Central memory CD8-positive, alpha-beta T cell (primary cell): ENCODE measurements at regions not wholly inside any gene's neighbourhood (a gene's known extent, or its start where the extent isn't known, plus 50 kb on each side); places are given as distances from the start of the nearest gene placed in this dataset.

Experiments
- ATAC-seq: fragments of 150-1000 bp; cut with Tn5 transposase; replicated peaks from 2 replicates; pipeline ENCODE4 v1.10.0; 2022; ENCODE audit warnings: mild to moderate bottlenecking, moderate FRiP score, moderate number of reproducible peaks; ENCODE audit not compliant: poor library complexity, severe bottlenecking; ENCODE audit errors: extremely low read depth
- DNase-seq, 2 donors: peaks; one replicate each; pipeline ENCODE4 v3.0.0; 2021; ENCODE audit warnings: low spot score in 2 of 2
- H3K27ac Mint-ChIP-seq: one replicate; pipeline ENCODE4 v1.8.0; 2022; ENCODE audit warnings: low read depth, mild to moderate bottlenecking, moderate library complexity, mixed read lengths
- H3K27me3 Mint-ChIP-seq: one replicate; pipeline ENCODE4 v1.8.0; 2022; ENCODE audit warnings: mixed read lengths
- H3K36me3 Mint-ChIP-seq: one replicate; pipeline ENCODE4 v1.8.0; 2022; ENCODE audit warnings: mild to moderate bottlenecking, moderate library complexity, mixed read lengths; ENCODE audit not compliant: insufficient read depth
- H3K4me1 Mint-ChIP-seq: one replicate; pipeline ENCODE4 v1.8.0; 2022; ENCODE audit warnings: mixed read lengths
- H3K4me3 Mint-ChIP-seq: one replicate; pipeline ENCODE4 v1.8.0; 2022; ENCODE audit warnings: mild to moderate bottlenecking, moderate library complexity, mixed read lengths
- H3K9me3 Mint-ChIP-seq: one replicate; pipeline ENCODE4 v1.8.0; 2022; ENCODE audit warnings: mixed read lengths

DNA sequence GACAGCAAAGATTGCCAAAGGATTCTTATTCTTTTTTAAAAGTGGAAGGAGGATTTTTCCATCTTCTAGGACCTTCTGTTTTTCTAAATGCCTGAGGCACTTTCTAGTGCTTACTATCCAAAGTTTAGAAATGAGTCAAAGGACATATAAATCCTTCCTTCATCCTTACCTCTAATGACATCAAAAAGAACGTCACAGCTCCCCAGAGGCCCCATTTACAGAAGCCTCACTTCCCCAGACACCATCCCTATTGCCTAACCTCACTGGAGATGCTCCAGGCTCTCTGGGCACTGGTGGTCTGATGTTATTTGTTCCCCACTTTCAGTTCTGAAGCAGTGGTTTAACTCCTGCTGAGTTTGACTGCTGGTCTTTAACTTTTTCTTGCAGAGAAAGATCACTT, 504.3 kb downstream of the AGTPBP1 start:
- DNase-seq = no peak
- Mint-ChIP-seq H3K27ac (no peak overlapping the region), H3K27me3 (peaks cover 38% of the 10 kb centered on the region), H3K36me3 (no peaks in the 10 kb centered on the region), H3K9me3 (peaks cover 6% of the 10 kb centered on the region), H3K4me3 (no peak overlapping the region), H3K4me1 (no peaks in the 10 kb centered on the region)
- no peak for ATAC-seq

DNA sequence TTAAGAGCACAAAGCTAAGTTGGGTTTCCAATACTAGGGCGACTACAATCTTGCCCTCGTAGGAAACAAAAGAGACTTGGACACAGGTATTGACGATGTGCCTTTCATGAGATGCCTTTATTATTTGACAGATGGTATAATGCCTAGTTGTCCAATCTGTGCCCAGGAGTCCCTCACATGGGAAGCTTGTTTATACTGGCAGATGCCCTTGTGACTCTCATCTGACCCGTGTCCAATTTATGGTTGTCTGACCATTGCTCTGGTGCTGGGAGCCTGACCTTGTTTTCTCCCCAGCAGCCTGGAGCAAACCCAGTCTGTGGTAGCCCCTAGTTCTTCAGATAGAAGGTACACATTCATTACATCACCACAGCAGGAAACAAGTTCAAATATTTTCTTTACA, 511.7 kb downstream of the AGTPBP1 start:
- peaks cover 19% of the 10 kb centered on the region for H3K27me3 Mint-ChIP-seq
- no peaks in the 10 kb centered on the region for H3K9me3 Mint-ChIP-seq
- H3K36me3 Mint-ChIP-seq = no peaks in the 10 kb centered on the region
- no peaks in the 10 kb centered on the region for H3K4me1 Mint-ChIP-seq
- DNase-seq = no peak
- H3K4me3 Mint-ChIP-seq = no peak overlapping the region
- H3K27ac Mint-ChIP-seq = no peak overlapping the region
- ATAC-seq = no peak

DNA sequence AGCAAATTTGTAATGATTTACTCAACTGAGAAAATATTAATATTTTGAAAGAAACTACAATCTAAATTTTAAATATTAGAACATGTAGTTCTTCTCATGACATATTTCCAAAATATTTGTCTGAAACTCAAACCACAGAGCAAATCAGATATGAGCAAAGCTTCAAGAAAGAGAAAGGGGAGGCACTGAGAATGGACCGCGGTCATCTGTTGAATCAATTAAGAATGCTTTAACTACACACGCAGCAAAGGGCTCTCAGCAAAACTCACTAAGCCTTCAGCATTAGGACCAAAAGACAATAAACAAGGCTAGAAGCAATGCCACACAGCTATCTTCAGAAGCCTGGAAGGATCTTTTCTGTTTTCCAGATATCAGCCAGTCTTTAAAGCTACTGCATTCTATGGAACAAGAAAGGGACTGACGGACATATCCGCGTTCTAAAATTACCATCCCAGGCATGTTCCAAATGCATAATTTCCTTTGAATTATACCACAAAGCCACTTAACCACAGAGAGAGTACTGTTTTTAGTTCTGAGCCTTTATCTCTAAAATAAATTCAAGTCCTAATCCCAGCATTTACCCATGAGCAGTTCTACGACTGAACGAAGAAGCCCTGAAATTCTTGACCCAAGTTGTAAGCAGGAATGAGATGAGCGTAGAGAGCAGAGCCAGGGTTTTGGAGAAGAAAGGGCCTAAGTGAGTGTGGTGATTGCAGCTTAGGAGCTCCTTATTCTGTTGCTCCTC, 513.5 kb downstream of the AGTPBP1 start:
- Mint-ChIP-seq H3K27me3 (peaks cover 19% of the 10 kb centered on the region), H3K36me3 (no peaks in the 10 kb centered on the region), H3K4me1 (no peaks in the 10 kb centered on the region), H3K4me3 (no peak overlapping the region), H3K27ac (no peak overlapping the region), H3K9me3 (no peaks in the 10 kb centered on the region)
- ATAC-seq (no peak), DNase-seq (no peak)

DNA sequence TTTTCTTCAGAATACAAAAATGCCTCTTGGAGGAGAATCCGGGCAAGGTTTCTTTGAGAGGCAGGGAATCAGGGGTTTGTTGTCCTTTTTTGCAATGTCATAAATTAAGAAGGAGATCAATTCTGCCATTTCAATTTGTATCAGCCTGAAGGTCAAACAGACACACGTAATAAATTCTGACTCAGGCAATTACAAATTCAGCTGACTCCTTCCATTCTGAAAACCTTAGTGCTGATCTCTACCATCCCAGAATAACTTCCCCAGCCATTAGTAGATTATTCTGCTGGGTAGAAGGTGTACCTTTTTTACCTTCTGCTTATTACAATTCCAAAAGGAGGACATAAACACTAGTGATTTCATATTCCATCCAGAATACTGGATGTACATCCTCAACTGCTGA, 516.6 kb downstream of the AGTPBP1 start:
- DNase-seq (no peak), ATAC-seq (no peak)
- peaks cover 29% of the 10 kb centered on the region for H3K27me3 Mint-ChIP-seq
- H3K4me1 Mint-ChIP-seq = no peaks in the 10 kb centered on the region
- H3K36me3 Mint-ChIP-seq = no peaks in the 10 kb centered on the region
- no peak overlapping the region for H3K27ac Mint-ChIP-seq
- H3K4me3 Mint-ChIP-seq = no peak overlapping the region
- no peaks in the 10 kb centered on the region for H3K9me3 Mint-ChIP-seq

DNA sequence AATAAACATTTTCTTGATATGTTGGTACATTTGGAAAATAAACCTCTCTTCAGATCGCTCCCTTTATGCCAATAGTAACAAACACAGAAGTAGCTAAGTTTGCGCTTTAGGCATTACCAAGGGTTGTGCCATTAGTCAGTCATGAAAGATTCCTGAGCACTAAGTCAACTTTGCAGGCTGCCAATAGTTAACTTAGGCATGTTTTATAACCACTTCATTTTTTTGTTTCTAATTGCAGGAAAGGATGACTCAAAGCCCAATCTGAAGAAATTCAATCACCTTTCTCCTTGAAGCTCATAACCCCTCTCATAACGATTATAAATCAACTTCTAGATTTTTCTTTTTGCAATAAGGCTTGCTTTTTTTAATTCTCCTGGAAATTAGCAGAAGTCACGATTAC, 517.0 kb downstream of the AGTPBP1 start:
- no peak overlapping the region for H3K27ac Mint-ChIP-seq
- H3K9me3 Mint-ChIP-seq = no peaks in the 10 kb centered on the region
- H3K36me3 Mint-ChIP-seq = no peaks in the 10 kb centered on the region
- peaks cover 29% of the 10 kb centered on the region for H3K27me3 Mint-ChIP-seq
- DNase-seq (no peak), ATAC-seq (no peak)
- H3K4me1 Mint-ChIP-seq = no peaks in the 10 kb centered on the region
- H3K4me3 Mint-ChIP-seq = no peak overlapping the region

DNA sequence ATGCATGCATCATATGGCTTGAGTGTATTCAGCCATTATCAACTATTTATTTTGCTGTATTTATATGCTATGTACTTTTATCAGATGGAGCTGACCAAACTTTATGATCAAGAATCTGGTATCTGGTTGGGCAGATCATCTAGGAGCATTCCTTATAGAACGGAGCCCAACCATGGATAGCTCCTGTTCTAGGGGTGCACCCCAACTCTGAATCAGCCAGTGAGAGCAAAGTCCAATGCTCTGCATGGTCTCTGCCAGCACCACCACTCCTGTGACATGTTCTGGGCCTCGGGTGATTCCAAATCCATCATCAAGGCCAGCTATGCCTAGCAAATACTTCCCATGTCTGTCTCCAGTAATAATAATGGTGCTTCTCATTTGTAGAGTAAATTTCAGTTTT, 517.5 kb downstream of the AGTPBP1 start:
- Mint-ChIP-seq H3K4me1 (no peaks in the 10 kb centered on the region), H3K9me3 (no peaks in the 10 kb centered on the region), H3K36me3 (no peaks in the 10 kb centered on the region), H3K4me3 (no peak overlapping the region), H3K27me3 (peaks cover 29% of the 10 kb centered on the region), H3K27ac (no peak overlapping the region)
- DNase-seq (no peak), ATAC-seq (no peak)

DNA sequence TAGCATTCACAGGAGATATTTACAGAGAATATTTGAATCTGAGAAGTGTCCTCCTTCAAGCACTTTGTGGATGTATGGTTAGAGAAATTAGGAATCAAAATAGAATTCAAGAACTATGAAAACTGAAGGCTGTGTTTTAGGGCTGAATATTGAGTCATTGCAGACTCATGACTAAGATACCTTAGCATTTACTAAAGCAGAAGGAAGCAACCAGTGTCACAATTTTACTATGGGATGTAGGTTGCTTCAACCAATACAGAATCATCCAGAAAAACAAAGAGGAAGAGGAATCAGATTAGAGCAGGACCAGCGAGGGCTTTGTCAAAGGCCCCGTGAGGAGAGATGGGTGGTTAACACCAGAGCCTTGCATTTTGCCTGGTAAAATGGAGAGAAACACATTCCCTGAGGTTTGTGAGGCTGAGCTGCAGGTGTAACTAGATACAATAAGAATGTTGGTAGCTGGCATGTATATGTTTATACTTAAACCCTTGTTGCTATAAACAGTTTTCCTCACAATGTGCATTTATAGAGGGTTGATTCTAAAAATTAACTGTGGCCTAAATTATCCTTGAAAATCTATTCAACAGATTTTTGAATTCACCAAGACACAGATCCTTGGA, 518.1 kb downstream of the AGTPBP1 start:
- Mint-ChIP-seq H3K4me1 (no peaks in the 10 kb centered on the region), H3K4me3 (no peak overlapping the region), H3K36me3 (no peaks in the 10 kb centered on the region), H3K9me3 (no peaks in the 10 kb centered on the region), H3K27ac (no peak overlapping the region), H3K27me3 (peaks cover 29% of the 10 kb centered on the region)
- no peak for DNase-seq
- ATAC-seq = no peak

DNA sequence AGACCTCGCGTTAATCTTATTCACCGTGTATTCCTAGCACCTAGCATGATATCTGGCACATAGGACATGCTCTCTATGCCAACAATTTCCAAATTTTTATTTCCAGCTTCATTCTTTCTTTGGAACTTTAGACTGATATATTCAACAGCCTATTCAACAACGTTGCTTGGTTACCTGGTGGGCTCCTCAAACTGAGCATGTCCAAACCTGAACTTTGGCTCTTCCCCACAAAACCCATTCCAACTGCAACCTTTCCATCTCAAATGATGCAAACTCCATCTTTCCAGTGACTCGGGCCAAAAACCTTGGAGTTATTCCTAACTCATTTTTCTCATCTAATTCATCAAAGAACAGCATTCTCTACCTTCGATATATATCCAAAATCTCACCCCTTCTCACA, 525.2 kb downstream of the AGTPBP1 start:
- Mint-ChIP-seq H3K9me3 (no peaks in the 10 kb centered on the region), H3K4me1 (no peaks in the 10 kb centered on the region), H3K27ac (no peak overlapping the region), H3K36me3 (no peaks in the 10 kb centered on the region), H3K4me3 (no peak overlapping the region), H3K27me3 (peaks cover 31% of the 10 kb centered on the region)
- DNase-seq (no peak), ATAC-seq (no peak)

DNA sequence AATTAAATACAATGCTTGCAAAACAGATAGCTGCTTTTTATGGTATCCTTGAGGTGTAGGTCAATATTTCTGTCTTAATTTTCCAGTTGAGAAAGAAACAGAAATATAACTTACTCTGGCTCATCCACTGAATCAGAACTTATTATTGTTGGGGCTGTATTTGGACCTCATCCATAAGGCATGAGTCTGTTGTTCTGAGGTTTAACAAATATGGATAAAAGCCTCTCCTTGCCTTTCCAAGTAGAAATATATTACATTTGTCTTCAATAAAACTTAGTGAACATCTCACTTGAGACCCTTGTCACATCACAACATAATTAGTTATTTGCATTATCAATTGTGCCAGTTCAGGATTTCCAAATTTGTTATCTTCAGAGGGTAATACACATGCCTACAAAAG, 525.8 kb downstream of the AGTPBP1 start:
- H3K9me3 Mint-ChIP-seq = no peaks in the 10 kb centered on the region
- H3K36me3 Mint-ChIP-seq = no peaks in the 10 kb centered on the region
- peaks cover 36% of the 10 kb centered on the region for H3K27me3 Mint-ChIP-seq
- ATAC-seq (no peak), DNase-seq (no peak)
- no peak overlapping the region for H3K4me3 Mint-ChIP-seq
- H3K4me1 Mint-ChIP-seq = no peaks in the 10 kb centered on the region
- no peak overlapping the region for H3K27ac Mint-ChIP-seq

DNA sequence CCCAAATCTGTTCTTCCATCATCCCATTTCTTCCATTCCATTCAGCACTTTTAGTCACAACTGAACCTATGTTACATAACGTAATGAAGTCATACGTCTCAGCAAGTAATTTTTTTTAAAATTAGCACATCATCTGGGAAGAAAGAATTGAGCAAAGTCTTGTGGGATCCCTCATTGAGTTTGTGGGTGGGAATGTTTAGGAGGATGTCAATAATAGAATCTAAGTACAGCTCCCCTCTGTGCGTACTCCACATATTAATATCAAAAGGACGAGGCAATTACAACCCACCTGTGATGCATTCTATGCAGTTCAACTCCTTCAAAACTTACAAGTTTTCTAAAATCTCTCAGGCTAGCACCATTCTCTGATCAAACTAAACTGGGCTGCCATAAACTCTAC, 526.3 kb downstream of the AGTPBP1 start:
- no peak overlapping the region for H3K27ac Mint-ChIP-seq
- H3K9me3 Mint-ChIP-seq = no peaks in the 10 kb centered on the region
- ATAC-seq (no peak), DNase-seq (no peak)
- H3K4me3 Mint-ChIP-seq = no peak overlapping the region
- H3K36me3 Mint-ChIP-seq = no peaks in the 10 kb centered on the region
- H3K27me3 Mint-ChIP-seq = peaks cover 40% of the 10 kb centered on the region
- H3K4me1 Mint-ChIP-seq = no peaks in the 10 kb centered on the region

DNA sequence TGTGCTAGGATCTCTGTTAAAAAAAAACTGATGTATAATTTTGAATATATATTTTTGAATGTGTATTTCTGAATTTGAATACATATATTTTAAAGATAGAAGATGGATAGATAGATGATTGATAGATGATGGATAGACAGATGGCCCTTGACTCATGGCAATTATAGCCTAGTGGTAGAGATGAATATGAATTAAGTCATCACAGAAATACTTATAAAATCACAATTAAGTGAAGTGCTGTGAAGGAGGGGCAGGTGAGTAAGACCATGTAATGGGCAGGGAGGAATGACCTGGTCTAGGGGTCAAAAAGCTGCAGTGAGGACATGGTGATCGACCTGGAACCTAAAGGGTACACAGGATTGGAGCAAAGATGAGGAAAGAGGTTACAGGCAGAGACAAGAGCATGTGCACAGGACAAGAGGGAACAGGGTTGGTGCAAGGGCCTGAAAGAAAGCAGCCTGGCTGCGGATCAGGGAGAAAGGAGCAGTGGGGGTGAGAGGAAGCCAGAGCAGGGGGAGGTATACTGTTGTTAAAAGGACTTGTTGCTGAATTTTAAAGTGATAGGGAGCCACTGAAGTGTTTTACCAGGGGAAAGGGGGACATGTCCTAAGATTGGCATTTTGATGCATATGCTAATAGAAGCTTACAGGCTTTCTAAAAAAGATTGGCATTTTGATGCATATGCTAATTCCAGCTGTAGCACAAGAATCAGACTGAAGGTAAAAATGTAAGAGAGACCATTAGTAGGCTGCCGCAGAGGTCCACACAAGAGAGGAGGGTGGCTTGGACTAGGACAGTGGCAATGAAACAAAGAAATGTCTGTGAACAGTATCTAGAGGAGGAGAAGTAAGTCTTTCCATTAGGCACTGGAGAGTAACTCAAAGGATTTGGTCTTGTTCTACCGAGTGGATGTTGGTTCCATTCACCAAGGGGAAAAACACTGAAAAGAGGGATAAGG, 527.8 kb downstream of the AGTPBP1 start:
- no peaks in the 10 kb centered on the region for H3K36me3 Mint-ChIP-seq
- no peak overlapping the region for H3K27ac Mint-ChIP-seq
- no peak for ATAC-seq
- no peaks in the 10 kb centered on the region for H3K9me3 Mint-ChIP-seq
- no peak overlapping the region for H3K4me3 Mint-ChIP-seq
- H3K4me1 Mint-ChIP-seq = no peaks in the 10 kb centered on the region
- no peak for DNase-seq
- peaks cover 40% of the 10 kb centered on the region for H3K27me3 Mint-ChIP-seq

DNA sequence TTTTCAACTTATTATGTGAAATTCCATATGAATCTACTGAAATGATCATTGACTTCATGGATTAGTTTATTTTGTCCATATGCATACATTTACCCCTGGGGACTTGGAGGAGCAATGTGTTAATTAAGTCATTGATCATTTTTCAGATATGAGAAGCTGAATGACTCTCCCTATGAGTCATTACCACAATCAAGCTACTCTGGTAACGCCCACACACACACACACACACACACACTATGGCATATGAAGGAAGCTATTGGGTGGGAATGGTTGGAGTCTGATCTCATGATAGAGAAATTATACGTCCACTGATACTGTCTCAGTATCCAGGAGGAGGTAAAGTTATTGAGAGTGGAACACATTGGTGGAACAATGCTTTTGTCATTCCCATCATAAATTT, 528.9 kb downstream of the AGTPBP1 start:
- no peak for DNase-seq
- Mint-ChIP-seq H3K4me1 (no peaks in the 10 kb centered on the region), H3K36me3 (no peaks in the 10 kb centered on the region), H3K4me3 (no peak overlapping the region), H3K27ac (no peak overlapping the region), H3K9me3 (peaks cover 2% of the 10 kb centered on the region), H3K27me3 (peaks cover 44% of the 10 kb centered on the region)
- ATAC-seq = no peak

DNA sequence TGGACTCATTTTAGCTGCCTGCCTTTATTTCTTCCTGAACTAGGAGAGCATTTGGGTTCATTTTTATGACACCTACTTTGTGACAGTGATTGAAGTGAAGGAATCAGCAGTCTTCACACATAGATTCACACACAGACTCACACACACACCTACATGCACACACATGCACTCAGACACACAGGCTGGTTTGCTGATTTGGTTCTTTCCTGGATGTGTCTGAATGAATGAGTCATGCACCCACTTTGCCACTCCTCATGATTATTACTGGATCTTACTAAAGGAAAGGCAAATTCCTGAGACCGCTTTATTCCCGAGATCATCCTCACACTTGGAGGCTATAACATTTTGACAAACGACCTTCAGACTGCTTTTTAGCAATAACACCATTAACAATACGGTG, 529.5 kb downstream of the AGTPBP1 start:
- Mint-ChIP-seq H3K36me3 (no peaks in the 10 kb centered on the region), H3K9me3 (peaks cover 6% of the 10 kb centered on the region), H3K4me3 (no peak overlapping the region), H3K27ac (no peak overlapping the region), H3K4me1 (no peaks in the 10 kb centered on the region), H3K27me3 (peaks cover 48% of the 10 kb centered on the region)
- ATAC-seq = no peak
- DNase-seq = no peak
